Hepatocyte (in vitro differentiated cells): ENCODE measurements at regions not wholly inside any gene's neighbourhood (a gene's known extent, or its start where the extent isn't known, plus 50 kb on each side); places are given as distances from the start of the nearest gene placed in this dataset.

Source experiments
- DNase-seq: peaks from one replicate; pipeline ENCODE4 v3.0.0-alpha.2; 2016; ENCODE audit warnings: low spot score
- H2AFZ ChIP-seq: fragments of 200-600 bp; sonication (generic); 2 replicates; pipeline ENCODE4 v1.6.0; 2016; ENCODE audit warnings: antibody characterized with exemption, mild to moderate bottlenecking
- H3K27ac ChIP-seq: fragments of 200-600 bp; sonication (generic); 2 replicates; pipeline ENCODE4 v1.5.1; 2016; ENCODE audit warnings: mild to moderate bottlenecking
- H3K27me3 ChIP-seq: fragments of 200-600 bp; sonication (generic); 2 replicates; pipeline ENCODE4 v1.6.1; 2016
- H3K36me3 ChIP-seq: fragments of 200-600 bp; sonication (generic); replicated peaks from 2 replicates; pipeline ENCODE4 v1.5.1; 2016; ENCODE audit warnings: low read depth; ENCODE audit not compliant: insufficient read depth
- H3K4me1 ChIP-seq: fragments of 200-600 bp; sonication (generic); 2 replicates; pipeline ENCODE4 v1.5.1; 2016; ENCODE audit warnings: mild to moderate bottlenecking, moderate library complexity; ENCODE audit not compliant: insufficient read depth
- H3K4me2 ChIP-seq: fragments of 200-600 bp; sonication (generic); 2 replicates; pipeline ENCODE4 v1.6.0; 2016
- H3K4me3 ChIP-seq: fragments of 200-600 bp; sonication (generic); 2 replicates; pipeline ENCODE4 v1.5.1; 2016; ENCODE audit warnings: mild to moderate bottlenecking
- H3K79me2 ChIP-seq: fragments of 200-600 bp; sonication (generic); 2 replicates; pipeline ENCODE4 v1.6.0; 2017; ENCODE audit warnings: mild to moderate bottlenecking
- H3K9me2 ChIP-seq: fragments of 200-600 bp; sonication (generic); replicated peaks from 2 replicates; pipeline ENCODE4 v1.6.0; 2017; ENCODE audit warnings: mild to moderate bottlenecking; ENCODE audit not compliant: insufficient read depth
- H3K9me3 ChIP-seq: fragments of 200-600 bp; sonication (generic); 2 replicates; pipeline ENCODE4 v1.5.1; 2016; ENCODE audit warnings: low read depth, mild to moderate bottlenecking
- H4K20me1 ChIP-seq: fragments of 200-600 bp; sonication (generic); 2 replicates; pipeline ENCODE4 v1.6.0; 2016; ENCODE audit warnings: mild to moderate bottlenecking; ENCODE audit not compliant: insufficient read depth, poor library complexity, severe bottlenecking
- EZH2 ChIP-seq: fragments of 200-600 bp; sonication (generic); IDR thresholded peaks from 2 replicates; pipeline ENCODE4 v1.6.1; 2016; ENCODE audit warnings: antibody characterized with exemption, mild to moderate bottlenecking, borderline replicate concordance
- EZH2phosphoT487 ChIP-seq: fragments of 200-600 bp; sonication (generic); IDR thresholded peaks from one replicate; pipeline ENCODE4 v1.6.1; 2018; ENCODE audit warnings: antibody characterized with exemption, mild to moderate bottlenecking, low read depth, moderate library complexity; ENCODE audit not compliant: unreplicated experiment, severe bottlenecking
- WGBS: methylation state at CpG from one replicate; pipeline ENCODE4 v1.1.6; 2016; ENCODE audit warnings: low lambda C conversion rate; ENCODE audit errors: missing lambda C conversion rate; 5-methylcytosine and 5-hydroxymethylcytosine counted together
- TF ChIP-seq, protein P1 (sequence below): fragments of 200-600 bp; sonication (generic); IDR thresholded peaks from 2 replicates; pipeline ENCODE4 v1.5.1; 2016; ENCODE audit warnings: antibody characterized with exemption, mild to moderate bottlenecking; ENCODE audit not compliant: poor library complexity

GRCh38 chr12:22882559-22882958 is 257.6 kb downstream of the ETNK1 start:
- WGBS, result 91% methylated on average over 2 of the region's 2 CpGs
- TF ChIP-seq EZH2 (no peak), EZH2phosphoT487 (no peak)
- TF ChIP-seq, protein P1, sequence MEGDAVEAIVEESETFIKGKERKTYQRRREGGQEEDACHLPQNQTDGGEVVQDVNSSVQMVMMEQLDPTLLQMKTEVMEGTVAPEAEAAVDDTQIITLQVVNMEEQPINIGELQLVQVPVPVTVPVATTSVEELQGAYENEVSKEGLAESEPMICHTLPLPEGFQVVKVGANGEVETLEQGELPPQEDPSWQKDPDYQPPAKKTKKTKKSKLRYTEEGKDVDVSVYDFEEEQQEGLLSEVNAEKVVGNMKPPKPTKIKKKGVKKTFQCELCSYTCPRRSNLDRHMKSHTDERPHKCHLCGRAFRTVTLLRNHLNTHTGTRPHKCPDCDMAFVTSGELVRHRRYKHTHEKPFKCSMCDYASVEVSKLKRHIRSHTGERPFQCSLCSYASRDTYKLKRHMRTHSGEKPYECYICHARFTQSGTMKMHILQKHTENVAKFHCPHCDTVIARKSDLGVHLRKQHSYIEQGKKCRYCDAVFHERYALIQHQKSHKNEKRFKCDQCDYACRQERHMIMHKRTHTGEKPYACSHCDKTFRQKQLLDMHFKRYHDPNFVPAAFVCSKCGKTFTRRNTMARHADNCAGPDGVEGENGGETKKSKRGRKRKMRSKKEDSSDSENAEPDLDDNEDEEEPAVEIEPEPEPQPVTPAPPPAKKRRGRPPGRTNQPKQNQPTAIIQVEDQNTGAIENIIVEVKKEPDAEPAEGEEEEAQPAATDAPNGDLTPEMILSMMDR, result no peak

GRCh38 chr12:22893878-22894277 is 268.9 kb downstream of the ETNK1 start:
- Histone ChIP-seq H3K4me2 (no peak overlapping the region), H3K9me3 (no peaks in the 10 kb centered on the region), H3K79me2 (no peaks in the 10 kb centered on the region), H3K27ac (no peak overlapping the region), H4K20me1 (no peaks in the 10 kb centered on the region), H2AFZ (no peak overlapping the region), H3K36me3 (no peaks in the 10 kb centered on the region), H3K4me1 (no peaks in the 10 kb centered on the region), H3K27me3 (no peaks in the 10 kb centered on the region), H3K9me2 (no peaks in the 10 kb centered on the region), H3K4me3 (no peak overlapping the region)
- 65% methylated on average over 2 of the region's 2 CpGs for WGBS
- DNase-seq, result no peak
- TF ChIP-seq, protein P1, result no peak
- TF ChIP-seq EZH2phosphoT487 (no peak), EZH2 (no peak)

More at GRCh38 chr12:22882559-22882958, 257.6 kb downstream of the ETNK1 start:
- H3K79me2 ChIP-seq, result no peaks in the 10 kb centered on the region
- H3K4me2 ChIP-seq, result no peak overlapping the region
- H3K4me3 ChIP-seq, result no peak overlapping the region
- H2AFZ ChIP-seq, result no peak overlapping the region
- no peaks in the 10 kb centered on the region for H3K9me3 ChIP-seq
- H4K20me1 ChIP-seq, result no peaks in the 10 kb centered on the region
- no peak overlapping the region for H3K27ac ChIP-seq
- no peaks in the 10 kb centered on the region for H3K36me3 ChIP-seq
- no peaks in the 10 kb centered on the region for H3K4me1 ChIP-seq
- H3K27me3 ChIP-seq, result no peaks in the 10 kb centered on the region
- H3K9me2 ChIP-seq, result no peaks in the 10 kb centered on the region
- no peak for DNase-seq

DNA sequence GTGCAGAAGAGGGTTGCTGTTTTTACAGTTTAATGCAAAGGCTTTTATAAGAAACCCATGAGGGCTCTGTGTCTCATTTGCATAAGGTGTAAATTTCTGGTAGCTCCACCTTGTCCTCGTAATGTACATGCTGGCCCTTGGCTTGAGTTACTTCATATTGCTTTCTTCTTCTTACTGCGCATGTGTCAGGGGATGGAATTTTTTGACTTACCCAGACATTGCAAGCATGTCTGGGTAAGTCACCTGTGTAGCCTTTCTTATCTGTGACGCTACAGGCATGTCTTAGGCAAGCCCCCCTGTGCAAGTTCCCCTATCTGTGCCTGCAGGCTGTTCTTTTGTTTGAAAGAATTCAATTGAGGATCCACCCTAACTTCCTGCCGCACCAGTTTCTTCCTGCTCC is 274.2 kb downstream of the ETNK1 start:
- no peaks in the 10 kb centered on the region for H3K9me2 ChIP-seq
- H3K79me2 ChIP-seq, result no peaks in the 10 kb centered on the region
- no peak overlapping the region for H3K27ac ChIP-seq
- no peaks in the 10 kb centered on the region for H4K20me1 ChIP-seq
- H3K9me3 ChIP-seq, result no peaks in the 10 kb centered on the region
- no peak overlapping the region for H2AFZ ChIP-seq
- no peak overlapping the region for H3K4me3 ChIP-seq
- no peak for TF ChIP-seq EZH2phosphoT487
- TF ChIP-seq, protein P1, result no peak
- no peak for TF ChIP-seq EZH2
- DNase-seq, result no peak
- H3K4me2 ChIP-seq, result no peak overlapping the region
- no peaks in the 10 kb centered on the region for H3K4me1 ChIP-seq
- no peaks in the 10 kb centered on the region for H3K27me3 ChIP-seq
- H3K36me3 ChIP-seq, result no peaks in the 10 kb centered on the region
- WGBS, result 53% methylated on average over 4 of the region's 4 CpGs

DNA sequence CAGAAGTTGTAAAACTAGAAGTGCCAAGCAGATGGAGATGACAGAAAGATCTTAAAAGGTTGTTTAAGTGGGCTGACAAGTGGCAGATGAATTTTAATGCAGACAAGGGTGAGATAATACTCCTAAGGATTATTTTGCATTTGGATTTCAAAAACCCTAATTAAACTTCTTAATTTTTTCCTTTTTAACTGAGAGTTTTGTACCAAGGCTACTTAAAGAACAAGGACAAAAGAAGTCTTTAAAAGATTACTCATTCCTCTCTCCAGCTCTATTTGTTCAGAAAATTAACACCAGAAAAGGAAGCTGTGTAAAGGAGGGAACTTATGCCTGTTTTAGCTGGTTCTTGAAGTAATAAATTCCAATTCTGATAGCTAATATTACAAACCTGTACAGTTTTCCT is 275.4 kb downstream of the ETNK1 start:
- Histone ChIP-seq H3K4me3 (no peak overlapping the region), H3K4me1 (no peaks in the 10 kb centered on the region), H3K9me3 (no peaks in the 10 kb centered on the region), H3K36me3 (no peaks in the 10 kb centered on the region), H3K79me2 (no peaks in the 10 kb centered on the region), H4K20me1 (no peaks in the 10 kb centered on the region), H3K27ac (no peak overlapping the region), H2AFZ (no peak overlapping the region), H3K27me3 (no peaks in the 10 kb centered on the region), H3K4me2 (no peak overlapping the region), H3K9me2 (no peaks in the 10 kb centered on the region)
- no peak for DNase-seq
- TF ChIP-seq, protein P1, result no peak
- no peak for TF ChIP-seq EZH2phosphoT487
- TF ChIP-seq EZH2, result no peak
